H9 (cell line): ENCODE measurements at regions not wholly inside any gene's neighbourhood (a gene's known extent, or its start where the extent isn't known, plus 50 kb on each side); places are given as distances from the start of the nearest gene placed in this dataset.

Source experiments
- DNase-seq: peaks from one replicate; pipeline ENCODE4 v3.0.0-alpha.2; 2017
- H2AFZ ChIP-seq: one replicate; pipeline ENCODE4 v1.6.1; 2013; ENCODE audit warnings: mild to moderate bottlenecking, low read length, control low read depth, moderate library complexity
- H2AK5ac ChIP-seq: 2 replicates; pipeline ENCODE4 v1.6.1; 2013; ENCODE audit warnings: low read length, control low read depth, mixed read lengths; ENCODE audit not compliant: insufficient read length
- H2BK120ac ChIP-seq: one replicate; pipeline ENCODE4 v1.6.1; 2013; ENCODE audit warnings: low read depth, mild to moderate bottlenecking, low read length, control low read depth, inconsistent platforms; ENCODE audit not compliant: poor library complexity, severe bottlenecking
- H2BK12ac ChIP-seq: 2 replicates; pipeline ENCODE4 v1.6.1; 2013; ENCODE audit warnings: low read length, control low read depth, mixed read lengths, low read depth; ENCODE audit not compliant: insufficient read length
- H2BK15ac ChIP-seq: 2 replicates; pipeline ENCODE4 v1.6.1; 2013; ENCODE audit warnings: low read depth, low read length, control low read depth
- H2BK20ac ChIP-seq: one replicate; pipeline ENCODE4 v1.6.1; 2013; ENCODE audit warnings: low read depth, mild to moderate bottlenecking, low read length, control low read depth, inconsistent platforms; ENCODE audit not compliant: poor library complexity, severe bottlenecking
- H2BK5ac ChIP-seq: 2 replicates; pipeline ENCODE4 v1.6.1; 2013; ENCODE audit warnings: low read length, control low read depth, mixed read lengths; ENCODE audit not compliant: insufficient read length
- H3K14ac ChIP-seq: 2 replicates; pipeline ENCODE4 v1.6.1; 2013; ENCODE audit warnings: low read length, control low read depth; ENCODE audit not compliant: insufficient read depth
- H3K18ac ChIP-seq: 2 replicates; pipeline ENCODE4 v1.6.1; 2013; ENCODE audit warnings: low read depth, mild to moderate bottlenecking, mixed read lengths, low read length, control low read depth; ENCODE audit not compliant: insufficient read length
- H3K23ac ChIP-seq: 2 replicates; pipeline ENCODE4 v1.6.1; 2013; ENCODE audit warnings: low read length, control low read depth, mixed read lengths, low read depth; ENCODE audit not compliant: insufficient read length
- H3K23me2 ChIP-seq: 2 replicates; pipeline ENCODE4 v1.6.1; 2013; ENCODE audit warnings: low read depth, mild to moderate bottlenecking, mixed read lengths, low read length, control low read depth; ENCODE audit not compliant: insufficient read length, poor library complexity, severe bottlenecking
- H3K27ac ChIP-seq: 2 replicates; pipeline ENCODE4 v1.5.1; 2013; ENCODE audit warnings: low read length, control low read depth, mixed read lengths, low read depth; ENCODE audit not compliant: insufficient read length
- H3K27me3 ChIP-seq: 2 replicates; pipeline ENCODE4 v1.6.1; 2013; ENCODE audit warnings: low read length, control low read depth, inconsistent platforms; ENCODE audit not compliant: insufficient read depth
- H3K4ac ChIP-seq: 2 replicates; pipeline ENCODE4 v1.6.1; 2013; ENCODE audit warnings: low read depth, mild to moderate bottlenecking, control low read depth, inconsistent platforms, low read length, moderate library complexity
- H3K4me1 ChIP-seq: 2 replicates; pipeline ENCODE4 v1.6.1; 2013; ENCODE audit warnings: low read length, control low read depth, inconsistent platforms; ENCODE audit not compliant: insufficient read depth
- H3K4me2 ChIP-seq: 2 replicates; pipeline ENCODE4 v1.6.1; 2013; ENCODE audit warnings: low read length, control low read depth, mixed read lengths; ENCODE audit not compliant: insufficient read length, insufficient read depth
- H3K56ac ChIP-seq: 2 replicates; pipeline ENCODE4 v1.6.1; 2013; ENCODE audit warnings: low read depth, mild to moderate bottlenecking, mixed read lengths, low read length, control low read depth; ENCODE audit not compliant: insufficient read length
- H3K79me1 ChIP-seq: 2 replicates; pipeline ENCODE4 v1.6.1; 2013; ENCODE audit warnings: low read depth, mild to moderate bottlenecking, moderate library complexity, low read length, control low read depth, inconsistent platforms; ENCODE audit not compliant: insufficient read depth, poor library complexity, severe bottlenecking
- H3K79me2 ChIP-seq: 2 replicates; pipeline ENCODE4 v1.6.1; 2013; ENCODE audit warnings: low read length, control low read depth, inconsistent platforms; ENCODE audit not compliant: insufficient read depth
- H3K9ac ChIP-seq: 2 replicates; pipeline ENCODE4 v1.6.1; 2013; ENCODE audit warnings: low read length, control low read depth, mixed read lengths; ENCODE audit not compliant: insufficient read length; ENCODE audit errors: extremely low read depth
- H3K9me3 ChIP-seq: one replicate; pipeline ENCODE4 v1.6.1; 2013; ENCODE audit warnings: low read depth, low read length, inconsistent platforms; ENCODE audit not compliant: control insufficient read depth
- H3T11ph ChIP-seq: one replicate; pipeline ENCODE4 v1.6.1; 2013; ENCODE audit warnings: mild to moderate bottlenecking, low read length, control low read depth, inconsistent platforms
- H4K20me1 ChIP-seq: one replicate; pipeline ENCODE4 v1.6.1; 2013; ENCODE audit not compliant: control insufficient read depth, insufficient read length, insufficient read depth
- H4K5ac ChIP-seq: 2 replicates; pipeline ENCODE4 v1.6.1; 2013; ENCODE audit warnings: low read depth, mild to moderate bottlenecking, mixed read lengths, low read length, control low read depth; ENCODE audit not compliant: insufficient read length
- H4K8ac ChIP-seq: replicated peaks from 2 replicates; pipeline ENCODE4 v1.6.1; 2013; ENCODE audit warnings: low read length, control low read depth, mixed read lengths, low read depth; ENCODE audit not compliant: insufficient read length
- H4K91ac ChIP-seq: 2 replicates; pipeline ENCODE4 v1.6.1; 2013; ENCODE audit warnings: low read depth, mild to moderate bottlenecking, moderate library complexity, mixed read lengths, low read length, control low read depth; ENCODE audit not compliant: insufficient read length
- H3K27ac Mint-ChIP-seq, 3 experiments: 2 replicates in 2 of 3; 3 replicates in 1 of 3; pipeline ENCODE4 v1.8.0; 2020 to 2021; ENCODE audit warnings: mixed read lengths in 3 of 3, mild to moderate bottlenecking in 1 of 3, moderate library complexity in 1 of 3
- H3K27me3 Mint-ChIP-seq: 2 replicates; pipeline ENCODE4 v1.8.0; 2021; ENCODE audit warnings: low read depth, mild to moderate bottlenecking, moderate library complexity, mixed read lengths
- H3K36me3 Mint-ChIP-seq, 3 experiments: 2 replicates in 2 of 3; 3 replicates in 1 of 3; pipeline ENCODE4 v1.8.0; 2020 to 2021; ENCODE audit warnings: low read depth in 3 of 3, mixed read lengths in 3 of 3; ENCODE audit not compliant: insufficient read depth in 1 of 3
- H3K4me1 Mint-ChIP-seq, 2 experiments: 2 replicates each; pipeline ENCODE4 v1.8.0; 2020; ENCODE audit warnings: mixed read lengths in 2 of 2
- H3K4me3 Mint-ChIP-seq, 2 experiments: 2 replicates in 1 of 2; 3 replicates in 1 of 2; pipeline ENCODE4 v1.8.0; 2020 to 2021; ENCODE audit warnings: mild to moderate bottlenecking in 2 of 2, mixed read lengths in 2 of 2, moderate library complexity in 1 of 2
- H3K9me3 Mint-ChIP-seq, 2 experiments: 2 replicates in 1 of 2; 3 replicates in 1 of 2; pipeline ENCODE4 v1.8.0; 2020; ENCODE audit warnings: mild to moderate bottlenecking in 2 of 2, mixed read lengths in 2 of 2, moderate library complexity in 1 of 2
- CTCF ChIP-seq: fragments of 200-600 bp; sonication (generic); conservative IDR thresholded peaks from 3 replicates; pipeline ENCODE4 v1.8.0; 2021; ENCODE audit warnings: antibody characterized with exemption, mild to moderate bottlenecking
- WGBS: extraction: QIAGEN DNeasy Blood & Tissue Kit; methylation state at CpG from one replicate; pipeline ENCODE4 v1.1.7; 2013; ENCODE audit warnings: missing lambda C conversion rate, low lambda C conversion rate, mixed read lengths; ENCODE audit not compliant: insufficient read length; ENCODE audit errors: extremely low coverage; 5-methylcytosine and 5-hydroxymethylcytosine counted together

DNA sequence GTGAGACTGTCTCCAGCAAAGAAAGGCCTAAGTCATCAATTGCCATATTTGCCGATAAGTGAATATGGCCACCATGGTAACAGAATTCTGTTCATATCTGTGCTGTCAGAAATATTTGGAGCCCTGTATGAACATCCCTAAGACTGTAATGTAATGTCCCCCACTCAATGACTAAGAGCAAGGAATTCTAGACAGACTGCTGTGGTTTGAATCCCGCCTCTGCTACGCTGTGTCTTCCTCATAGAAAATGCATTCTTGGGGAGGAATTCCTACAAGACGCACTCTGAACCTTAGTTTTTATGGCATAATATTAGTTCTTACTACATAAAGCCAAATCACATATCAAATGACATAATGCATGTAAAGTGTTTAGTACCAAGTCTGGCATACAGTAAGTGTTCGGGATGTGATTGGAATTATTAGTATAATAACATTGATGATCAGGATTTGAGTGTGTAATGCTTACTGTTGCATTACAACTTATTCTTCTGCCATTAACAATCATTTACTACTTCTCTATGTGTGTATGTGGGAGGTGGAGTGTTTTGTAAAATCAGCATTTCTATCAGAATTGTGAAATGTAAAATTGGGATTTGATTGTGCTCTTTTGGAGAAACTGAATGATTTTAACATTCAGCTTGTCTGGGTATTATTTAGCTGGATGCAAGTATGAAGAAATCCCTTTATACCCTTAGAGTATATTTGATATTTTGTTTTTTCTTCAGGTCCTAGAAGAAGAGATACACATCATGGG lies 103.0 kb downstream of the OLIG3 start:
- H3K36me3 Mint-ChIP-seq, result peaks cover 0 to 2% (median 0%) of the 10 kb centered on the region in 3 experiments; a peak in 2 of 7 replicates
- no peaks in the 10 kb centered on the region for H3K79me2 ChIP-seq
- no peak overlapping the region for H3K4me3 Mint-ChIP-seq
- no CpG with 5 or more reads among the region's 5 CpGs for WGBS
- peaks cover 4 to 6% of the 10 kb centered on the region in 2 experiments; a peak in 1 of 5 replicates for H3K9me3 Mint-ChIP-seq
- H4K5ac ChIP-seq, result no peak overlapping the region
- H2AFZ ChIP-seq, result no peak overlapping the region
- no peak overlapping the region for H4K8ac ChIP-seq
- H3K4ac ChIP-seq, result no peak overlapping the region
- no peak overlapping the region for H3K23ac ChIP-seq
- H3K14ac ChIP-seq, result no peak overlapping the region
- H2BK15ac ChIP-seq, result no peak overlapping the region
- H3K27me3 ChIP-seq, result peaks cover 17% of the 10 kb centered on the region; the same call in 1 of the 2 replicates
- peaks cover 0 to 4% of the 10 kb centered on the region in 2 experiments; a peak in 2 of 4 replicates for H3K4me1 Mint-ChIP-seq
- no peak for DNase-seq
- H3K9ac ChIP-seq, result no peak overlapping the region
- H2AK5ac ChIP-seq, result no peak overlapping the region
- H3K56ac ChIP-seq, result no peak overlapping the region
- H3K9me3 ChIP-seq, result no peaks in the 10 kb centered on the region
- no peaks in the 10 kb centered on the region for H3K4me1 ChIP-seq
- H3K4me2 ChIP-seq, result no peak overlapping the region
- no peak overlapping the region for H3K18ac ChIP-seq
- H2BK120ac ChIP-seq, result no peak overlapping the region
- H2BK20ac ChIP-seq, result no peak overlapping the region
- no peak overlapping the region for H3K27ac Mint-ChIP-seq
- H4K91ac ChIP-seq, result no peak overlapping the region
- peaks cover 77% of the 10 kb centered on the region for H3K27me3 Mint-ChIP-seq
- H2BK12ac ChIP-seq, result no peak overlapping the region
- no peak overlapping the region for H2BK5ac ChIP-seq
- H4K20me1 ChIP-seq, result no peaks in the 10 kb centered on the region
- no peaks in the 10 kb centered on the region for H3K79me1 ChIP-seq
- TF ChIP-seq CTCF, result no peak
- H3T11ph ChIP-seq, result no peak overlapping the region
- no peaks in the 10 kb centered on the region for H3K23me2 ChIP-seq
- no peak overlapping the region for H3K27ac ChIP-seq
